Thyroid gland (tissue), 4 donors: ENCODE measurements at regions not wholly inside any gene's neighbourhood (a gene's known extent, or its start where the extent isn't known, plus 50 kb on each side); places are given as distances from the start of the nearest gene placed in this dataset.

Source experiments
- POLR2A ChIP-seq, 2 donors: fragments of 450-650 bp; IDR thresholded peaks; one replicate each; pipeline ENCODE4 v1.6.1; 2017; ENCODE audit warnings: antibody characterized with exemption in 2 of 2, mild to moderate bottlenecking in 2 of 2, moderate library complexity in 1 of 2
- TF ChIP-seq, protein P1 (sequence below), 6 experiments: fragments of 200-600 bp in 3 of 6; fragments of 450-650 bp in 3 of 6; sonication (generic) in 3 of 6; IDR thresholded peaks; one replicate each; pipeline ENCODE4 v1.5.1; 2016 to 2019; ENCODE audit warnings: antibody characterized with exemption in 6 of 6, mild to moderate bottlenecking in 2 of 6, inconsistent platforms in 1 of 6, moderate library complexity in 1 of 6

DNA sequence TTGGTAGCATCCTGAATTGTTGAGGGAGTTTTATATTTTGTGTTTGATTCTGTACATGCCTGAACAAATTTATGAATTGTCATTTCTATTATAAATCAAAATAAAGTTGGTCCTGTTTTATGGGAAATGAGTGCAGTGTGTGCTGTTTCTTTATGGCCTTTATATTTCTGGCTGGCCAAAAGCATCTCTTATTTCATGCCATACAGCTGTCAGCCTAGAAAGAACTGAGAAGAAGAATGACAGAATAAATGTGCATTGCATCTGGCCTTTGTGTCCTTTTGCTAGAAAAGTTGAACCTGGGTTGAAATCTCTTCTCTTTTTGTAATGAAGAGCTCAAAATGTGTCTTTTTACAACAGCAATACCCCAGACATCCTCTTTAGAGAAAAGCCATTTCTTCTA is 474.7 kb upstream of the LRATD1 start:
- TF ChIP-seq, protein P1, sequence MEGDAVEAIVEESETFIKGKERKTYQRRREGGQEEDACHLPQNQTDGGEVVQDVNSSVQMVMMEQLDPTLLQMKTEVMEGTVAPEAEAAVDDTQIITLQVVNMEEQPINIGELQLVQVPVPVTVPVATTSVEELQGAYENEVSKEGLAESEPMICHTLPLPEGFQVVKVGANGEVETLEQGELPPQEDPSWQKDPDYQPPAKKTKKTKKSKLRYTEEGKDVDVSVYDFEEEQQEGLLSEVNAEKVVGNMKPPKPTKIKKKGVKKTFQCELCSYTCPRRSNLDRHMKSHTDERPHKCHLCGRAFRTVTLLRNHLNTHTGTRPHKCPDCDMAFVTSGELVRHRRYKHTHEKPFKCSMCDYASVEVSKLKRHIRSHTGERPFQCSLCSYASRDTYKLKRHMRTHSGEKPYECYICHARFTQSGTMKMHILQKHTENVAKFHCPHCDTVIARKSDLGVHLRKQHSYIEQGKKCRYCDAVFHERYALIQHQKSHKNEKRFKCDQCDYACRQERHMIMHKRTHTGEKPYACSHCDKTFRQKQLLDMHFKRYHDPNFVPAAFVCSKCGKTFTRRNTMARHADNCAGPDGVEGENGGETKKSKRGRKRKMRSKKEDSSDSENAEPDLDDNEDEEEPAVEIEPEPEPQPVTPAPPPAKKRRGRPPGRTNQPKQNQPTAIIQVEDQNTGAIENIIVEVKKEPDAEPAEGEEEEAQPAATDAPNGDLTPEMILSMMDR (IDR thresholded peaks at IDR 0.05) = no peak
- no peak for TF ChIP-seq POLR2A (IDR thresholded peaks at IDR 0.05)
